AG09319 (cell line): ENCODE measurements at regions not wholly inside any gene's neighbourhood (a gene's known extent, or its start where the extent isn't known, plus 50 kb on each side); places are given as distances from the start of the nearest gene placed in this dataset.

ENCODE experiments used
- DNase-seq: peaks from one replicate; pipeline ENCODE4 v3.0.0-alpha.2; 2010; ENCODE audit warnings: low read depth; ENCODE audit errors: extremely low read depth
- CTCF ChIP-seq: IDR thresholded peaks from 2 replicates; pipeline ENCODE4 v1.5.1; 2011; ENCODE audit warnings: low read depth, mild to moderate bottlenecking, inconsistent platforms, low read length, moderate library complexity

- peak; percentile 8 for TF ChIP-seq CTCF
- DNase-seq = peak; percentile 84
Measured at GRCh38 chr13:44231786-44232516, 141.7 kb upstream of the SERP2 start.

GRCh38 chr13:44232774-44233173 lies 140.8 kb upstream of the SERP2 start:
- no peak for DNase-seq
- TF ChIP-seq CTCF = no peak

- DNase-seq = no peak
- no peak for TF ChIP-seq CTCF
Measured at GRCh38 chr13:44234566-44234965, 139.1 kb upstream of the SERP2 start.

- no peak for TF ChIP-seq CTCF
- DNase-seq = no peak
Measured at GRCh38 chr13:44236370-44236769, 137.3 kb upstream of the SERP2 start.

- TF ChIP-seq CTCF = no peak
Measured at GRCh38 chr13:44236801-44237207, 136.8 kb upstream of the SERP2 start.

GRCh38 chr13:44237276-44237767 lies 136.3 kb upstream of the SERP2 start:
- TF ChIP-seq CTCF = no peak

More at GRCh38 chr13:44236801-44237207, 136.8 kb upstream of the SERP2 start:
- no peak for DNase-seq

GRCh38 chr13:44237881-44238421 lies 135.7 kb upstream of the SERP2 start:
- peak; percentile 50 for DNase-seq
- TF ChIP-seq CTCF = no peak

More at GRCh38 chr13:44237276-44237767, 136.3 kb upstream of the SERP2 start:
- DNase-seq = peak; percentile 64
